ENCODE measurements at regions not wholly inside any gene's neighbourhood (a gene's known extent, or its start where the extent isn't known, plus 50 kb on each side); places are given as distances from the start of the nearest gene placed in this dataset.

DNA sequence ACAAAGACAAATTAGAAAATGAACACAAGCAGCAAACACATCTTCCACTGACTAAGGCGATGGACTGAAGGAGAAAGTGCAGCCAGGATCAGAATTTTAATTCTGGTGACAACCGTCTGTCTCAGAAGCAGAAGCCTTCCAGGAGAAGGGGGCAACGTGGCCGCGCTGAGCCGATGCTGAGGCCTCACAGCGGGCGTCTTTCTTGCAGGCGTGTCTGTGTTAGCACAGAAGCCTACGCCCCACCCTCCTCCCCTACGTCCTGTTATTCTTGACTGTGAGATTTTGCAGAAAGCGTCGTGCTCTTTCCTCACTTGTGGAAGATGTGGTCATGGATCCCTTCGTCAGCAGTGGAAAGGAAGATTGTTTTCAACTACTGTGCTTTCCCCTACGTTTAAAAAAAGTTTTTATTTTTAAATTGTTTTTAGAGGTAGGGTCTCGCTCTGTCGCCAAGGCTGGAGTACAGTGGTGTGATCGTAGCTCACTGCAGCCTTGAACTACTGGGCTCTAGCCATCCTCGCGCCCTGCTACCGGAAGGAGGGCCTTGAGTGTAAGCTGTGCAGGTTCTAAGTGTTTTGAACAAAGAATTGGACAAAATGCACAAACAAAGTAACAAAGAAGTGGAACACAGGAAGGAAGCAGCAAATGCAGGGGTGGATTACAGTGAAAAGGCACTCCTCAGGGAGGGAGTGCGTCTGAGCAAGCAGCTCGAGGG lies 422.0 kb downstream of the GALR1 start:
- TF ChIP-seq SIN3A (IDR thresholded peaks at IDR 0.05; ENCODE audit: borderline replicate concordance, insufficient read depth, low read length) (no peak), FOXP2 (optimal IDR thresholded peaks at IDR 0.05; ENCODE audit: borderline replicate concordance, extremely low read depth, extremely low read length, insufficient read depth) (no peak), POLR2AphosphoS5 (IDR thresholded peaks at IDR 0.05; ENCODE audit: low read depth, low read length) (no peak), TAF1 (IDR thresholded peaks at IDR 0.05; ENCODE audit: borderline replicate concordance, insufficient read depth, low read length) (no peak), REST (IDR thresholded peaks at IDR 0.05; ENCODE audit: insufficient read depth in 1 of 2, low read depth in 2 of 2, low read length in 2 of 2) (no peak)

GRCh38 chr18:77676910-77677309 lies 427.3 kb downstream of the GALR1 start:
- TF ChIP-seq TAF1 (IDR thresholded peaks at IDR 0.05; ENCODE audit: borderline replicate concordance, insufficient read depth, low read length) (no peak), FOXP2 (optimal IDR thresholded peaks at IDR 0.05; ENCODE audit: borderline replicate concordance, extremely low read depth, extremely low read length, insufficient read depth) (no peak), SIN3A (IDR thresholded peaks at IDR 0.05; ENCODE audit: borderline replicate concordance, insufficient read depth, low read length) (no peak), POLR2AphosphoS5 (IDR thresholded peaks at IDR 0.05; ENCODE audit: low read depth, low read length) (no peak), REST (IDR thresholded peaks at IDR 0.05; ENCODE audit: insufficient read depth in 1 of 2, low read depth in 2 of 2, low read length in 2 of 2) (no peak)

GRCh38 chr18:77677536-77677935 lies 427.9 kb downstream of the GALR1 start:
- TF ChIP-seq TAF1 (IDR thresholded peaks at IDR 0.05; ENCODE audit: borderline replicate concordance, insufficient read depth, low read length): no peak
- TF ChIP-seq SIN3A (IDR thresholded peaks at IDR 0.05; ENCODE audit: borderline replicate concordance, insufficient read depth, low read length): no peak
- TF ChIP-seq FOXP2 (optimal IDR thresholded peaks at IDR 0.05; ENCODE audit: borderline replicate concordance, extremely low read depth, extremely low read length, insufficient read depth): no peak
- TF ChIP-seq POLR2AphosphoS5 (IDR thresholded peaks at IDR 0.05; ENCODE audit: low read depth, low read length): no peak
- no peak for TF ChIP-seq REST (IDR thresholded peaks at IDR 0.05; ENCODE audit: insufficient read depth in 1 of 2, low read depth in 2 of 2, low read length in 2 of 2)

DNA sequence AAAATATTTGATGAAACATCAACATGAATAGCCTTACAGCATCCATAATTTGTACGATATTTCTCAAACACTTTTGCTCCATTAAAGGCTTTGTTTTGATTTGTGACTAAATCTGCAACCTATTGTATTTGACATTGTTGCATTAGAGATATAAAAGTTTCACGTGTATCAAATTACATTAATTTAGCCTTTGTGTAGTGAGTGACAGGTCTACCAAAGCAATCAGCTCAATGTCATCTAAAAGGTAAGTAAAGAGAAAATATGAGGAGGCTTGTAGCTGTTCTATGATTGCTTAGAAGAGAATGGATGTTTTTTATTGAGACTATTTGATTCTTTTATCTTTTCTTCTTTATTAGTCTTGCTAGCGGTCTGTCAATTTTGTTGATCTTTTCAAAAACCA lies 430.2 kb downstream of the GALR1 start:
- TF ChIP-seq REST (IDR thresholded peaks at IDR 0.05; ENCODE audit: insufficient read depth in 1 of 2, low read depth in 2 of 2, low read length in 2 of 2) (no peak), TAF1 (IDR thresholded peaks at IDR 0.05; ENCODE audit: borderline replicate concordance, insufficient read depth, low read length) (no peak), POLR2AphosphoS5 (IDR thresholded peaks at IDR 0.05; ENCODE audit: low read depth, low read length) (no peak), SIN3A (IDR thresholded peaks at IDR 0.05; ENCODE audit: borderline replicate concordance, insufficient read depth, low read length) (no peak), FOXP2 (optimal IDR thresholded peaks at IDR 0.05; ENCODE audit: borderline replicate concordance, extremely low read depth, extremely low read length, insufficient read depth) (no peak)
